D721Med (cell line): ENCODE measurements at regions not wholly inside any gene's neighbourhood (a gene's known extent, or its start where the extent isn't known, plus 50 kb on each side); places are given as distances from the start of the nearest gene placed in this dataset.
"Not testable (repeated sequence)": the region's sequence is repeated elsewhere in the genome, so short reads cannot be mapped to it uniquely, and the experiment has no call there.

Experiments used
- DNase-seq: peaks from one replicate; pipeline ENCODE4 v3.0.0; 2011; ENCODE audit warnings: low spot score; ENCODE audit not compliant: insufficient read length
- FAIRE-seq: peaks from 2 replicates; lab custom pipeline; 2011; peaks lifted over from hg19 to GRCh38; lab: Jason Lieb, UNC
- TF ChIP-seq, protein P1 (sequence below): IDR thresholded peaks from 2 replicates; pipeline ENCODE4 v1.5.1; 2012; ENCODE audit warnings: mild to moderate bottlenecking, control low read depth; ENCODE audit not compliant: insufficient read depth; ENCODE audit errors: missing control alignments

DNA sequence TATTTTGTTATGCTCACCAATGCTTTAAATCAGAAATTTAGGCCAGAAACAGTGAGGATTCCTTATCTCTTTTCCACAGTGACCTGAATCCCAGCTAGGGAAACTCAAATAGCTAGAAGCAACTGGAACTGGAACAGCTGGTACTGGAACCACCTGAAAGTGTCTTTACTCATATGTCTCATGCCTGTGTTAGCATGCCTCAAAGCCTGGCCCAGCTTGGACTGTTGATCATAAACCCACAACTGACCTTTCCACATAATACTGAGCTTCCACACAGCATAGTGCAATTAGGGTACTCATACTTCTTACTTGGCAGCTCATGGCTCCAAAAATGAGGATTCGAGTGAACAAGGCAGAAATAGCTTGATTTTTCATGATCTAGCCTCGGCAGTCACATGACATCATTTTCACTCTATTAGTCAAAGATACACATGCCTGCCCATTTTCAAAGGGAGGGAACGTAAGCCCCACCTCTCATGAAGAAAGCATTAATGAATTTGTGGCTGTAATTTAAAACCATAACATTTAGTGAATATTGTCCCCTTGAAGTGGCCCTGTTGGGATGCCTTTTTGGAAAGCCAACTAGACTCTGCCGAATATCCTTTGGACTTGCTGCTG lies 80.8 kb upstream of the ACSL1 start:
- TF ChIP-seq, protein P1, sequence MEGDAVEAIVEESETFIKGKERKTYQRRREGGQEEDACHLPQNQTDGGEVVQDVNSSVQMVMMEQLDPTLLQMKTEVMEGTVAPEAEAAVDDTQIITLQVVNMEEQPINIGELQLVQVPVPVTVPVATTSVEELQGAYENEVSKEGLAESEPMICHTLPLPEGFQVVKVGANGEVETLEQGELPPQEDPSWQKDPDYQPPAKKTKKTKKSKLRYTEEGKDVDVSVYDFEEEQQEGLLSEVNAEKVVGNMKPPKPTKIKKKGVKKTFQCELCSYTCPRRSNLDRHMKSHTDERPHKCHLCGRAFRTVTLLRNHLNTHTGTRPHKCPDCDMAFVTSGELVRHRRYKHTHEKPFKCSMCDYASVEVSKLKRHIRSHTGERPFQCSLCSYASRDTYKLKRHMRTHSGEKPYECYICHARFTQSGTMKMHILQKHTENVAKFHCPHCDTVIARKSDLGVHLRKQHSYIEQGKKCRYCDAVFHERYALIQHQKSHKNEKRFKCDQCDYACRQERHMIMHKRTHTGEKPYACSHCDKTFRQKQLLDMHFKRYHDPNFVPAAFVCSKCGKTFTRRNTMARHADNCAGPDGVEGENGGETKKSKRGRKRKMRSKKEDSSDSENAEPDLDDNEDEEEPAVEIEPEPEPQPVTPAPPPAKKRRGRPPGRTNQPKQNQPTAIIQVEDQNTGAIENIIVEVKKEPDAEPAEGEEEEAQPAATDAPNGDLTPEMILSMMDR = no peak
- DNase-seq (no peak), FAIRE-seq (no peak)

DNA sequence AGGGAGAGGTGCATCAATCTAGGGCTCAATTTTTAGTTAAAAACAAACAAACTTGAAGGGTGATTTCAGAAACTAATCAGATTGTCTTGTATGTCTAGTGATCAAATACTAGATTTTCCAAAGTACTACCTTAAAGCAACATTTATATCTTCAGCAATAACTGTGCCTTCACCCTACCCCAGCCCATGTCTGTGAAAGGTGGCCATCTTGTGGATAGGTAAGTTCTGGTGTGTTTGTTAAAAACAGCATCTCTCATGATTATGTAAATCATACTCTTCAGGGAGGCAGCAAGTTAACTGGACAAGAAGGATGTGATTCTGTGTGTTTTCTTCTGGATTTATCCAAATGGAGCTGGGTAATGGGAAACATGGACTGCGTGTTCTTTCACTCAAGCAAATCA lies 81.4 kb upstream of the ACSL1 start:
- DNase-seq (no peak), FAIRE-seq (no peak)
- TF ChIP-seq, protein P1 = no peak

DNA sequence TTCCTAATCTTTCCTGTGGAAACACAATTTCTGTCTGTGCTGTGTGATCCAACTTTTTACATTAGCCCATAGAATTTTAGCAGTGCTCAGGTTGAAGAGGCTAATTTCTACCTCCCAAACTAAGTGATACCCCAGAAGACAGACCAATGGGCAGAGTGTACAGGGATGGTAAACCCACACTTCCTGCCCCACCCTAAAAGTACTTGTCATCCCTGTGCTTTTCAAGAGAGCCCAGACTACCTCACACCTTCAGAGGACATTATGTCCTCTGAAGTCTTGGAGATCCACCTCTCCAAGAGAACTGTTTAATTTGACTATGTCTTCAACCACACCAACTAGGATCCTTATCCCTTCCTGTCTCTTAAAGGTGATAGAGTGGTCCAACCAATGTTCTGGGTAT lies 82.0 kb upstream of the ACSL1 start:
- no peak for FAIRE-seq
- DNase-seq = no peak
- TF ChIP-seq, protein P1 = no peak

DNA sequence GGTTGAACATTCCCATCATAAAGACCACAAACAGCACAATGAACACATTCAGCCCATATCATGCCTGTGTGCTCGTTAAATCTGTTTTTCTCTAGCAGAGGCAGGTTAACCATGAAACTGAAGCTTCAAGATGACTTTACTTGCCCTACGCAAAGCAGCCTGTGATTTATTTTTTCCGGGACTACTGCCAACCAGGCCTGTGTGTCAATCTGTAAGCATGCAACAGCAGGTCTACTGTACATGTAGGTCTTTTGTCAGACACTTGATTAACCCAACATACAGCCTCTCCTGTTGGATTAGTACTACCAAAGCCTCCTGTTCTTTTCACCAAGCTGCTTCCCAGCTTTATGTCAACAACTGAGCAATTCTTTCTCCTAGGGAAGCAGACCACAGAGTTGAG lies 85.5 kb upstream of the ACSL1 start:
- DNase-seq (no peak), FAIRE-seq (no peak)
- TF ChIP-seq, protein P1 = no peak

DNA sequence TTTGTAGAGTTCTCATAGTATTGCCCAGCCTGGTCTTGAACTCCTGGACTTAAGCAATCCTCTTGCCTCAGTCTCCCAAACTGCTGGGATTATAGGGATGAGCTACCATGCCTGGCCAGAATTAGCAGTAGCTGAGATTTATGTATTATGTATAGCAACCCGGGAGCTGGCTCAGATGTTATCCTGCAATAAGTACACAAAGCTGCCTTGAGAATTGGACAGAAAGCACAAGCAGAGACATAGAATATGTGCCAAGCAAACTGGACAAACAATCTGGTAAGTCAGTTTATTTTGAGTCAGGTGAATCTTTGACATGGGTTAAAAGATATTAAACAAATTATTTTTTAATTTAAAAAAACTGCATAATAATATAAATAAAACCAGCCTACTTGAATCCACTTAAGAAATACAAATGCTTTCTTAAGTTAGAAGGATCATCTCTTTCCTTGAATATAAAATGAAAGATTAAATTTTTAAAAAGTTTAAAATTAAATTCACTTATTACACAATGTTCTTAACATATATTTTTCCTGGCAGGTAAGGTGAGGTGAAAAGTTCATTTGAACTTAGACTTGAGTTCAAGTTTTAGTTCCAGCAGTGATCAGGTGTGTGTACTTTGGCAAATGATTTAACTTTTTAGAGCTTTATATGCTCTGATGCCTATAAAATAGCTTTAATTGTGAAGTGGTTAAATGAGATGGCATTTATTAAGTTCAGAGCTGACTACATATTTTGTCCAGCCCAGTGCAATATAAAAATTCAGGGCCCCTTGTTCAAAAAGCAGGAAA lies 87.8 kb upstream of the ACSL1 start:
- FAIRE-seq (no peak), DNase-seq (no peak)
- TF ChIP-seq, protein P1 = no peak

DNA sequence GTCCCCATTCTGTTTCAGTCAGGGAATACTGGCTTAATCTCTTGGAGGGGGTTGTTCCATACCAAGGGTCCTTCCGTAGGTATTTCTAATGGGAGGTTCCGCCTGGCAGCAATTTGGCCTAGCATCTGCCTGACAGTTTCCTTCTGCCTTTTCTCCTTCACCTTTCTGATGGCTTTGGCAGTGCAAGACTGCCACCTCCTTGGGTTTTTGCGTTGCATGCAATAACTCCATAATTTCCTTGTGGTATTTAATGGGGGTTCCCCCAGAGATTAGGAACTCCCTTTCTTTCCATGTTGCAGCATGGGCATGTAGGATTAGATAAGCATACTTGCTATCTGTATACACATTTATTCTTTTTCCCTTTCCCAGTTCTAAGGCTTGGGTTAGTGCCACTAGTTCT lies 93.0 kb upstream of the ACSL1 start:
- FAIRE-seq, DNase-seq: not testable (repeated sequence)

DNA sequence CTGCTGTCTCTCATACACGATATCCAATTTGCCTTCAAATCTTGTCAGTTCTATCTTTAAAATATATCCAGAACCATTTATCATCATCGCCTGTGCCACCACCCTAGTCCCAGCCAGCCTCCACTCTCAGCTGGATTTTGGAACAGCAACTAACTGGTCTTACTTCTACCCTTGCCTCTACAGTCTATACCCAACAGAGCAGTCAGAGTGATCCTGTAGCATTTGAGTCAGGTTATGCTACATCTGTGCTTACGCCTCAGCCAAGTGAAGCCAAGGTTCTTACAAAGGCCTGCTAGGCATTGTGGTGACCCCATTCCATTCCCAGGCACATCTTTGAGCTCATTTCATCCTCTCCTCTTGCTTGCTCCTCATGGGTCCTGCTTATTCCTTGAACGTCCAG lies 95.7 kb upstream of the ACSL1 start:
- DNase-seq (no peak), FAIRE-seq (no peak)
- TF ChIP-seq, protein P1 = no peak
